ENCODE measurements at regions not wholly inside any gene's neighbourhood (a gene's known extent, or its start where the extent isn't known, plus 50 kb on each side); places are given as distances from the start of the nearest gene placed in this dataset.

GRCh38 chr15:38648121-38648843 is 83.7 kb upstream of the RASGRP1 start:
- DNase-seq = no peak

GRCh38 chr15:38650384-38650783 is 85.8 kb upstream of the RASGRP1 start:
- DNase-seq = no peak

GRCh38 chr15:38650936-38651327 is 86.3 kb upstream of the RASGRP1 start:
- DNase-seq = no peak

GRCh38 chr15:38651328-38652038 is 86.9 kb upstream of the RASGRP1 start:
- DNase-seq = no peak

GRCh38 chr15:38652183-38652794 is 87.7 kb upstream of the RASGRP1 start:
- DNase-seq = no peak

GRCh38 chr15:38652998-38653397 is 88.4 kb upstream of the RASGRP1 start:
- DNase-seq = no peak

GRCh38 chr15:38658431-38658830 is 93.8 kb upstream of the RASGRP1 start:
- DNase-seq = no peak

- DNase-seq = no peak
Measured at GRCh38 chr15:38660738-38661137, 96.1 kb upstream of the RASGRP1 start.

GRCh38 chr15:38662033-38662802 is 97.6 kb upstream of the RASGRP1 start:
- DNase-seq = no peak

GRCh38 chr15:38662805-38663204 is 98.2 kb upstream of the RASGRP1 start:
- DNase-seq = no peak

- DNase-seq = no peak
Measured at GRCh38 chr15:38665586-38666305, 101.1 kb upstream of the RASGRP1 start.

- DNase-seq = no peak
Measured at GRCh38 chr15:38666865-38667510, 102.4 kb upstream of the RASGRP1 start.

- no peak for DNase-seq
Measured at GRCh38 chr15:38667890-38668850, 103.6 kb upstream of the RASGRP1 start.

- DNase-seq = no peak
Measured at GRCh38 chr15:38668898-38669391, 104.3 kb upstream of the RASGRP1 start.

GRCh38 chr15:38670128-38671005 is 105.8 kb upstream of the RASGRP1 start:
- no peak for DNase-seq

GRCh38 chr15:38671006-38671387 is 106.4 kb upstream of the RASGRP1 start:
- DNase-seq = no peak

- DNase-seq = no peak
Measured at GRCh38 chr15:38671675-38672254, 107.2 kb upstream of the RASGRP1 start.

- DNase-seq = no peak
Measured at GRCh38 chr15:38672273-38672672, 107.7 kb upstream of the RASGRP1 start.

Measured in NCI-H526 treated with DMSO at 0.1 percent for 48 hours (cell line).